ENCODE measurements at regions not wholly inside any gene's neighbourhood (a gene's known extent, or its start where the extent isn't known, plus 50 kb on each side); places are given as distances from the start of the nearest gene placed in this dataset.

DNA sequence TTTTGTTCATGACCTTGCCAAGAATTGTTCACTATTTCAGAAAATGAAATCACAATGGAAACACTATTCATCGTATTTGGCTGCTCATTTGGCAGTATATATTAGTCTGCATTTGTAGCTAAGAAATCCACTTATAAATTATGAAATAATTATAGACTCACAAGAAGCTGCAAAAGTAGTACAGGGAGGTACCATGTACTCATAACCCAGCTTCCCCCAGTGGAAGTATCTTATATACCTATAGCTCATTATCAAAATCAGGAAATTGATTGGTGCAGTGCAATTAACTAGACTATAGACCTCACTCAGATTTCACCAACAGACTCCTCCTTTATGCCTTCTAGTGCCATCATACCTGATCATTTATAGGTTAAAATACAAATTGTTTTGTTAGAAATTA, 178.8 kb upstream of the VASH1 start:
- TF ChIP-seq, protein P1, sequence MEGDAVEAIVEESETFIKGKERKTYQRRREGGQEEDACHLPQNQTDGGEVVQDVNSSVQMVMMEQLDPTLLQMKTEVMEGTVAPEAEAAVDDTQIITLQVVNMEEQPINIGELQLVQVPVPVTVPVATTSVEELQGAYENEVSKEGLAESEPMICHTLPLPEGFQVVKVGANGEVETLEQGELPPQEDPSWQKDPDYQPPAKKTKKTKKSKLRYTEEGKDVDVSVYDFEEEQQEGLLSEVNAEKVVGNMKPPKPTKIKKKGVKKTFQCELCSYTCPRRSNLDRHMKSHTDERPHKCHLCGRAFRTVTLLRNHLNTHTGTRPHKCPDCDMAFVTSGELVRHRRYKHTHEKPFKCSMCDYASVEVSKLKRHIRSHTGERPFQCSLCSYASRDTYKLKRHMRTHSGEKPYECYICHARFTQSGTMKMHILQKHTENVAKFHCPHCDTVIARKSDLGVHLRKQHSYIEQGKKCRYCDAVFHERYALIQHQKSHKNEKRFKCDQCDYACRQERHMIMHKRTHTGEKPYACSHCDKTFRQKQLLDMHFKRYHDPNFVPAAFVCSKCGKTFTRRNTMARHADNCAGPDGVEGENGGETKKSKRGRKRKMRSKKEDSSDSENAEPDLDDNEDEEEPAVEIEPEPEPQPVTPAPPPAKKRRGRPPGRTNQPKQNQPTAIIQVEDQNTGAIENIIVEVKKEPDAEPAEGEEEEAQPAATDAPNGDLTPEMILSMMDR (IDR thresholded peaks at IDR 0.05), result no peak
- no peak for TF ChIP-seq POLR2A (IDR thresholded peaks at IDR 0.05)
